ENCODE measurements at regions not wholly inside any gene's neighbourhood (a gene's known extent, or its start where the extent isn't known, plus 50 kb on each side); places are given as distances from the start of the nearest gene placed in this dataset.

GRCh38 chr9:74006935-74007334 is 490.2 kb upstream of the RORB start:
- Mint-ChIP-seq H3K9me3 (peaks cover 3% of the 10 kb centered on the region), H3K4me1 (no peaks in the 10 kb centered on the region), H3K27me3 (ENCODE audit: low read depth) (no peaks in the 10 kb centered on the region), H3K27ac (no peak overlapping the region), H3K36me3 (no peaks in the 10 kb centered on the region), H3K4me3 (no peak overlapping the region)
- TF ChIP-seq CTCF (IDR thresholded peaks at IDR 0.05; ENCODE audit: unreplicated experiment): no peak
- DNase-seq (ENCODE audit: low spot score in 2 of 2, unreplicated experiment in 2 of 2): no peak

GRCh38 chr9:74007833-74008232 is 489.3 kb upstream of the RORB start:
- no peak for DNase-seq (ENCODE audit: low spot score in 2 of 2, unreplicated experiment in 2 of 2)
- TF ChIP-seq CTCF (IDR thresholded peaks at IDR 0.05; ENCODE audit: unreplicated experiment): no peak
- no peak overlapping the region for H3K4me3 Mint-ChIP-seq
- H3K27me3 Mint-ChIP-seq (ENCODE audit: low read depth): no peaks in the 10 kb centered on the region
- H3K36me3 Mint-ChIP-seq: no peaks in the 10 kb centered on the region
- H3K27ac Mint-ChIP-seq: no peak overlapping the region
- H3K4me1 Mint-ChIP-seq: no peaks in the 10 kb centered on the region
- H3K9me3 Mint-ChIP-seq: peaks cover 3% of the 10 kb centered on the region

GRCh38 chr9:74016004-74016403 is 481.1 kb upstream of the RORB start:
- no peak for DNase-seq (ENCODE audit: low spot score in 2 of 2, unreplicated experiment in 2 of 2)
- no peaks in the 10 kb centered on the region for H3K27me3 Mint-ChIP-seq (ENCODE audit: low read depth)
- TF ChIP-seq CTCF (IDR thresholded peaks at IDR 0.05; ENCODE audit: unreplicated experiment): no peak
- no peaks in the 10 kb centered on the region for H3K36me3 Mint-ChIP-seq
- H3K4me1 Mint-ChIP-seq: no peaks in the 10 kb centered on the region
- peaks cover 15% of the 10 kb centered on the region for H3K9me3 Mint-ChIP-seq
- H3K4me3 Mint-ChIP-seq: no peak overlapping the region
- no peak overlapping the region for H3K27ac Mint-ChIP-seq

GRCh38 chr9:74025402-74025925 is 471.7 kb upstream of the RORB start:
- Mint-ChIP-seq H3K27me3 (ENCODE audit: low read depth) (no peaks in the 10 kb centered on the region), H3K36me3 (no peaks in the 10 kb centered on the region), H3K4me3 (no peak overlapping the region), H3K27ac (no peak overlapping the region), H3K9me3 (peaks cover 10% of the 10 kb centered on the region), H3K4me1 (no peaks in the 10 kb centered on the region)
- TF ChIP-seq CTCF (IDR thresholded peaks at IDR 0.05; ENCODE audit: unreplicated experiment): no peak
- DNase-seq (ENCODE audit: low spot score in 2 of 2, unreplicated experiment in 2 of 2): no peak

GRCh38 chr9:74032421-74032820 is 464.7 kb upstream of the RORB start:
- peaks cover 1% of the 10 kb centered on the region for H3K4me1 Mint-ChIP-seq
- no peak for TF ChIP-seq CTCF (IDR thresholded peaks at IDR 0.05; ENCODE audit: unreplicated experiment)

GRCh38 chr9:74035786-74036185 is 461.3 kb upstream of the RORB start:
- H3K4me1 Mint-ChIP-seq: peaks cover 2% of the 10 kb centered on the region
- no peaks in the 10 kb centered on the region for H3K27me3 Mint-ChIP-seq (ENCODE audit: low read depth)

More at GRCh38 chr9:74032421-74032820, 464.7 kb upstream of the RORB start:
- Mint-ChIP-seq H3K27ac (no peak overlapping the region), H3K27me3 (ENCODE audit: low read depth) (no peaks in the 10 kb centered on the region), H3K4me3 (no peak overlapping the region), H3K9me3 (no peaks in the 10 kb centered on the region), H3K36me3 (no peaks in the 10 kb centered on the region)
- no peak for DNase-seq (ENCODE audit: low spot score in 2 of 2, unreplicated experiment in 2 of 2)

More at GRCh38 chr9:74035786-74036185, 461.3 kb upstream of the RORB start:
- Mint-ChIP-seq H3K4me3 (no peak overlapping the region), H3K9me3 (no peaks in the 10 kb centered on the region), H3K27ac (no peak overlapping the region), H3K36me3 (no peaks in the 10 kb centered on the region)
- DNase-seq (ENCODE audit: low spot score in 2 of 2, unreplicated experiment in 2 of 2): no peak
- TF ChIP-seq CTCF (IDR thresholded peaks at IDR 0.05; ENCODE audit: unreplicated experiment): no peak
